ENCODE measurements at regions not wholly inside any gene's neighbourhood (a gene's known extent, or its start where the extent isn't known, plus 50 kb on each side); places are given as distances from the start of the nearest gene placed in this dataset.

GRCh38 chr2:107323946-107324565 lies 438.1 kb upstream of the ST6GAL2 start:
- no peak for DNase-seq

GRCh38 chr2:107325981-107326786 lies 440.2 kb upstream of the ST6GAL2 start:
- DNase-seq, result no peak

GRCh38 chr2:107334306-107334705 lies 448.3 kb upstream of the ST6GAL2 start:
- no peak for DNase-seq

- no peak for DNase-seq
These were observed 450.6 kb upstream of the ST6GAL2 start for GRCh38 chr2:107336526-107336925.

- no peak for DNase-seq
These were observed 451.4 kb upstream of the ST6GAL2 start for GRCh38 chr2:107337209-107337898.

- no peak for DNase-seq
These were observed 452.1 kb upstream of the ST6GAL2 start for GRCh38 chr2:107338059-107338458.

- no peak for DNase-seq
These were observed 452.6 kb upstream of the ST6GAL2 start for GRCh38 chr2:107338571-107338970.

GRCh38 chr2:107340955-107341354 lies 455.0 kb upstream of the ST6GAL2 start:
- DNase-seq, result no peak

- DNase-seq, result no peak
These were observed 463.4 kb upstream of the ST6GAL2 start for GRCh38 chr2:107349329-107349728.

- DNase-seq, result no peak
These were observed 468.2 kb upstream of the ST6GAL2 start for GRCh38 chr2:107354175-107354574.

- no peak for DNase-seq
These were observed 468.3 kb upstream of the RGPD4 start for GRCh38 chr2:107358362-107358761.

- DNase-seq, result no peak
These were observed 467.7 kb upstream of the RGPD4 start for GRCh38 chr2:107359021-107359420.

GRCh38 chr2:107361751-107362381 lies 464.8 kb upstream of the RGPD4 start:
- DNase-seq, result no peak

- DNase-seq, result no peak
These were observed 463.7 kb upstream of the RGPD4 start for GRCh38 chr2:107362993-107363392.

GRCh38 chr2:107363806-107364205 lies 462.9 kb upstream of the RGPD4 start:
- DNase-seq, result no peak

GRCh38 chr2:107364361-107364950 lies 462.2 kb upstream of the RGPD4 start:
- no peak for DNase-seq

- DNase-seq, result no peak
These were observed 452.4 kb upstream of the RGPD4 start for GRCh38 chr2:107374249-107374648.

GRCh38 chr2:107376909-107377308 lies 449.8 kb upstream of the RGPD4 start:
- no peak for DNase-seq

- no peak for DNase-seq
These were observed 445.8 kb upstream of the RGPD4 start for GRCh38 chr2:107380912-107381311.

- no peak for DNase-seq
These were observed 443.0 kb upstream of the RGPD4 start for GRCh38 chr2:107383691-107384090.

GRCh38 chr2:107384422-107384821 lies 442.3 kb upstream of the RGPD4 start:
- DNase-seq, result no peak

GRCh38 chr2:107385921-107386320 lies 440.8 kb upstream of the RGPD4 start:
- no peak for DNase-seq

- no peak for DNase-seq
These were observed 434.4 kb upstream of the RGPD4 start for GRCh38 chr2:107392241-107392704.
